ENCODE measurements at regions not wholly inside any gene's neighbourhood (a gene's known extent, or its start where the extent isn't known, plus 50 kb on each side); places are given as distances from the start of the nearest gene placed in this dataset.
"Not testable (repeated sequence)": the region's sequence is repeated elsewhere in the genome, so short reads cannot be mapped to it uniquely, and the experiment has no call there.

DNA sequence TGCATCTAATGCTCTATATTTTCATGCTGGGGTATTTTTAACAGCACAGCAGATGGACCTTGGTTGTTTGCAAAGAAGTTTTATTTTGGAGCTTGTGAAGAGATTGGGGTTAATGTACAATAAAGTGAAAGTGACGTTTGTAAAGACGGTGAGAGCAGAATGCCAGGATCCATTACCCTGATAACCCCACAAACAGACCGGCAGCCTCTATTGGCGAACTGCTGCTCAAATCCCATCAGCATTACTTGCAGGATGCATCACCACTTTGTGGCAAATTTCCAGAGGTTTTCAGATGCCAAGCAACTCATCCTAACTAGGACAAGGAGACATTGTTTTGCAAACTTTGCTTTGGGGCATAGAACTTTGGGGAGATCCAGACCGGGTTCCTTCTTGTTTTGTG lies 383.3 kb upstream of the ZNF462 start:
- ATAC-seq (no peak), DNase-seq (no peak)
- Histone ChIP-seq H3K4me1 (ENCODE audit: low read depth) (no peaks in the 10 kb centered on the region), H3K36me3 (ENCODE audit: low read depth) (no peaks in the 10 kb centered on the region), H3K4me3 (no peak overlapping the region), H3K9me3 (no peaks in the 10 kb centered on the region)
- TF ChIP-seq, protein P1, sequence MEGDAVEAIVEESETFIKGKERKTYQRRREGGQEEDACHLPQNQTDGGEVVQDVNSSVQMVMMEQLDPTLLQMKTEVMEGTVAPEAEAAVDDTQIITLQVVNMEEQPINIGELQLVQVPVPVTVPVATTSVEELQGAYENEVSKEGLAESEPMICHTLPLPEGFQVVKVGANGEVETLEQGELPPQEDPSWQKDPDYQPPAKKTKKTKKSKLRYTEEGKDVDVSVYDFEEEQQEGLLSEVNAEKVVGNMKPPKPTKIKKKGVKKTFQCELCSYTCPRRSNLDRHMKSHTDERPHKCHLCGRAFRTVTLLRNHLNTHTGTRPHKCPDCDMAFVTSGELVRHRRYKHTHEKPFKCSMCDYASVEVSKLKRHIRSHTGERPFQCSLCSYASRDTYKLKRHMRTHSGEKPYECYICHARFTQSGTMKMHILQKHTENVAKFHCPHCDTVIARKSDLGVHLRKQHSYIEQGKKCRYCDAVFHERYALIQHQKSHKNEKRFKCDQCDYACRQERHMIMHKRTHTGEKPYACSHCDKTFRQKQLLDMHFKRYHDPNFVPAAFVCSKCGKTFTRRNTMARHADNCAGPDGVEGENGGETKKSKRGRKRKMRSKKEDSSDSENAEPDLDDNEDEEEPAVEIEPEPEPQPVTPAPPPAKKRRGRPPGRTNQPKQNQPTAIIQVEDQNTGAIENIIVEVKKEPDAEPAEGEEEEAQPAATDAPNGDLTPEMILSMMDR (IDR thresholded peaks at IDR 0.05) = no peak
- intact Hi-C loops (cut with DNase I, micrococcal nuclease) = no loop called here

- Histone ChIP-seq H3K9me3 (no peaks in the 10 kb centered on the region), H3K36me3 (ENCODE audit: low read depth) (no peaks in the 10 kb centered on the region), H3K4me1 (ENCODE audit: low read depth) (no peaks in the 10 kb centered on the region), H3K4me3 (no peak overlapping the region)
- intact Hi-C loops (cut with DNase I, micrococcal nuclease) = no loop called here
- TF ChIP-seq, protein P1 (IDR thresholded peaks at IDR 0.05) = no peak
- no peak for DNase-seq
- ATAC-seq = no peak
These were observed 381.9 kb upstream of the ZNF462 start for GRCh38 chr9:106481013-106481609.

DNA sequence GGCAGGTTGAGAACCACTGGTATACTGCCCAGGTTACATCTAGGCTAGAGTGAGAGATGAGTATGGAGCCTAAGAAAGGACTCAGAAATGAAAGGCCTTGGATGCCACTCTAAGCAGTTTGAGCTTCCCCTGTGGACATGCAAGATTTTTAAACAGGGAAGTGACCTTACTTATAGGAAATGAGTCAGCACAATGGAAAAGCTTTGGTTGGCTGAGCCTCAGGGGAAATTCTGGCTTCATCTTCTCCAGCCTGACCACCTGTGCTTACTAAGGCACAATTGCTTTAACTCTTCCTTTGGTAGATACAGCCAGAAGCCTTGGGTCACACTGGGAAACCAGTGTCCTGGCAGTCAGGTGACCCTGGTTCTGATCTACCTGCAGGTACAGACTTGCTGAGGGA lies 380.2 kb upstream of the ZNF462 start:
- Histone ChIP-seq H3K4me1 (ENCODE audit: low read depth) (no peaks in the 10 kb centered on the region), H3K4me3 (no peak overlapping the region), H3K9me3 (no peaks in the 10 kb centered on the region), H3K36me3 (ENCODE audit: low read depth) (no peaks in the 10 kb centered on the region)
- TF ChIP-seq, protein P1 (IDR thresholded peaks at IDR 0.05) = no peak
- no peak for ATAC-seq
- intact Hi-C loops (cut with DNase I, micrococcal nuclease) = no loop called here
- DNase-seq = no peak

DNA sequence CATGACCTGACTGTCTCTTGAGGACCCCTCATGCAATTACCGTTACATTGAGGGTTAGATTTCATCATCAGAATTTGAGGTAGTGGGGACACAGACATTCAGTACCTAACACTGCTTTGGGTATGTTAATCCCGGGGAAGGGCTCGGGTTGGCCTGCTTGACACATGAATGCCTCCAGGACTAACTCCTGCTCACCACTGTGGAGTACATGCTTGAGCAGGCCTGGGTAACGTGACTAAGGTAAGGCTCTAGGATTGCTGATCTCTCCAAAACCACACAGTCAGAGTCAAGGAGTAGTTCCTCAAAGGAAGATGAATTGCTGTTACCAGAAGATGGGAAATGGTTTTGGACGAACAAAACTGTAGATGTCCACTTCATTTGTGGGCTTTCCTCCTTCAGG lies 376.3 kb upstream of the ZNF462 start:
- Histone ChIP-seq H3K4me3 (no peak overlapping the region), H3K9me3 (no peaks in the 10 kb centered on the region), H3K4me1 (ENCODE audit: low read depth) (no peaks in the 10 kb centered on the region), H3K36me3 (ENCODE audit: low read depth) (no peaks in the 10 kb centered on the region)
- TF ChIP-seq, protein P1 (IDR thresholded peaks at IDR 0.05) = no peak
- intact Hi-C loops (cut with DNase I, micrococcal nuclease) = no loop called here
- DNase-seq = no peak
- no peak for ATAC-seq

GRCh38 chr9:106487266-106487665 lies 375.7 kb upstream of the ZNF462 start:
- DNase-seq (no peak), ATAC-seq (no peak)
- no peaks in the 10 kb centered on the region for H3K4me1 ChIP-seq (ENCODE audit: low read depth)
- H3K4me3 ChIP-seq = no peak overlapping the region
- no peaks in the 10 kb centered on the region for H3K9me3 ChIP-seq
- no peaks in the 10 kb centered on the region for H3K36me3 ChIP-seq (ENCODE audit: low read depth)
- intact Hi-C loops (cut with DNase I, micrococcal nuclease) = no loop called here
- TF ChIP-seq, protein P1 (IDR thresholded peaks at IDR 0.05) = no peak

DNA sequence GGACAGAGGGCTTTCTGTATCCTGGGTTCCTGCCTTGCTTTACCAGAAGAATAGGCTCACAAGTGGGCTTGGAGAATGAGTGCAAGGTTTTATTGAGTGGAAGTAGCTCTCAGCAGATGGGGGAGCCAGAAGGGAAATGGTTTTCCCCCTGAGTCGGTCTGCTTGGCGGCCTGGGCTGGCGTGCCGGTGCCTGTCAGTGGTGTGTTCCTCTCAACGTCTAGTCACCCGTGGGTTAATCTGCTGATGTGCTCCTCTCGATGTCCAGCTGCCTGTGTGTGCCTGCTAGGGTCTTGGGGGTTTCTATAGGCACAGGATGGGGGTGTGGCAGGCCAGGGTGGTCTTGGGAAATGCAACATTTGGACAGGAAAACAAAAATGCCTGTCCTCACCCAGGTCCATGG lies 370.8 kb upstream of the ZNF462 start:
- DNase-seq; H3K9me3 ChIP-seq; H3K36me3 ChIP-seq (ENCODE audit: low read depth); ATAC-seq; H3K4me1 ChIP-seq (ENCODE audit: low read depth); H3K4me3 ChIP-seq; intact Hi-C loops (cut with DNase I, micrococcal nuclease): not testable (repeated sequence)
